ENCODE measurements at regions not wholly inside any gene's neighbourhood (a gene's known extent, or its start where the extent isn't known, plus 50 kb on each side); places are given as distances from the start of the nearest gene placed in this dataset.

- no peak overlapping the region for H2BK20ac ChIP-seq (ENCODE audit: low read depth, low read length, poor library complexity, severe bottlenecking)
- WGBS (ENCODE audit: extremely low coverage, insufficient read length, low lambda C conversion rate), result no CpG with 5 or more reads among the region's 1 CpG
- Mint-ChIP-seq H3K4me3 (no peak overlapping the region), H3K9me3 (peaks cover 11 to 16% of the 10 kb centered on the region in 2 experiments; a peak in 4 of 5 replicates), H3K27me3 (ENCODE audit: low read depth) (peaks cover 2% of the 10 kb centered on the region), H3K4me1 (no peaks in the 10 kb centered on the region), H3K27ac (no peak overlapping the region), H3K36me3 (ENCODE audit: insufficient read depth in 1 of 3, low read depth in 3 of 3) (peaks cover 0 to 5% (median 2%) of the 10 kb centered on the region in 3 experiments; a peak in 4 of 7 replicates)
- no peak overlapping the region for H3K18ac ChIP-seq (ENCODE audit: insufficient read length, low read depth, low read length)
- H2BK15ac ChIP-seq (ENCODE audit: low read depth, low read length), result no peak overlapping the region
- no peak overlapping the region for H2BK120ac ChIP-seq (ENCODE audit: low read depth, low read length, poor library complexity, severe bottlenecking)
- no peak overlapping the region for H2AFZ ChIP-seq (ENCODE audit: low read length)
- no peak overlapping the region for H4K8ac ChIP-seq (replicated peaks; ENCODE audit: insufficient read length, low read depth, low read length)
- no peak overlapping the region for H3K9ac ChIP-seq (ENCODE audit: extremely low read depth, insufficient read length, low read length)
- no peak overlapping the region for H2AK5ac ChIP-seq (ENCODE audit: insufficient read length, low read length)
- no peak for TF ChIP-seq CTCF (conservative IDR thresholded peaks at IDR 0.05)
- no peaks in the 10 kb centered on the region for H4K20me1 ChIP-seq (ENCODE audit: control insufficient read depth, insufficient read depth, insufficient read length)
- H3K23me2 ChIP-seq (ENCODE audit: insufficient read length, low read depth, low read length, poor library complexity, severe bottlenecking), result no peaks in the 10 kb centered on the region
- H4K5ac ChIP-seq (ENCODE audit: insufficient read length, low read depth, low read length), result no peak overlapping the region
- no peak for DNase-seq
- no peaks in the 10 kb centered on the region for H3K79me1 ChIP-seq (ENCODE audit: insufficient read depth, low read depth, low read length, poor library complexity, severe bottlenecking)
- no peak overlapping the region for H2BK12ac ChIP-seq (ENCODE audit: insufficient read length, low read depth, low read length)
- no peaks in the 10 kb centered on the region for H3K4me1 ChIP-seq (ENCODE audit: insufficient read depth, low read length)
- H3T11ph ChIP-seq (ENCODE audit: low read length), result no peak overlapping the region
- no peaks in the 10 kb centered on the region for H3K79me2 ChIP-seq (ENCODE audit: insufficient read depth, low read length)
- H3K4ac ChIP-seq (ENCODE audit: low read depth, low read length), result no peak overlapping the region
- H3K14ac ChIP-seq (ENCODE audit: insufficient read depth, low read length), result no peak overlapping the region
- H3K23ac ChIP-seq (ENCODE audit: insufficient read length, low read depth, low read length), result no peak overlapping the region
- no peak overlapping the region for H3K4me2 ChIP-seq (ENCODE audit: insufficient read depth, insufficient read length, low read length)
- no peak overlapping the region for H3K56ac ChIP-seq (ENCODE audit: insufficient read length, low read depth, low read length)
- H3K27ac ChIP-seq (ENCODE audit: insufficient read length, low read depth, low read length), result no peak overlapping the region
- no peak overlapping the region for H4K91ac ChIP-seq (ENCODE audit: insufficient read length, low read depth, low read length)
- no peaks in the 10 kb centered on the region for H3K27me3 ChIP-seq (ENCODE audit: insufficient read depth, low read length)
- no peaks in the 10 kb centered on the region for H3K9me3 ChIP-seq (ENCODE audit: control insufficient read depth, low read depth, low read length)
- H2BK5ac ChIP-seq (ENCODE audit: insufficient read length, low read length), result no peak overlapping the region
Observed at GRCh38 chr16:79664407-79664806, 63.9 kb upstream of the MAF start.

Data from H9 (cell line).